Panc1 (cell line): ENCODE measurements at regions not wholly inside any gene's neighbourhood (a gene's known extent, or its start where the extent isn't known, plus 50 kb on each side); places are given as distances from the start of the nearest gene placed in this dataset.

Source experiments
- CTCF ChIP-seq: fragments of 450-650 bp; IDR thresholded peaks from 2 replicates; pipeline ENCODE4 v1.5.1; 2017; ENCODE audit warnings: mild to moderate bottlenecking
- POLR2AphosphoS5 ChIP-seq: IDR thresholded peaks from 2 replicates; pipeline ENCODE4 v1.6.1; 2012; ENCODE audit warnings: mild to moderate bottlenecking, low read depth, low read length, moderate library complexity

GRCh38 chr21:25171438-25171837 lies 435.8 kb downstream of the MRPL39 start:
- TF ChIP-seq CTCF (no peak), POLR2AphosphoS5 (no peak)
